Activated naive CD4-positive, alpha-beta T cell treated with anti-CD3 and anti-CD28 coated beads for 36 hours (primary cell): ENCODE measurements at regions not wholly inside any gene's neighbourhood (a gene's known extent, or its start where the extent isn't known, plus 50 kb on each side); places are given as distances from the start of the nearest gene placed in this dataset.
"Not testable (repeated sequence)": the region's sequence is repeated elsewhere in the genome, so short reads cannot be mapped to it uniquely, and the experiment has no call there.

Experiments used
- CTCF ChIA-PET: fragments of 350-600 bp; sonication (Branson Sonifier 250); formaldehyde crosslinking; loops from one replicate; lab custom pipeline; 2021; ENCODE audit warnings: antibody characterized with exemption; lab: Charles Lee
- DNase-seq: peaks from one replicate; pipeline ENCODE4 v3.0.0-alpha.2; 2020
- H3K27ac Mint-ChIP-seq: one replicate; pipeline ENCODE4 v1.8.0; 2021; ENCODE audit warnings: mild to moderate bottlenecking, mixed read lengths
- H3K27me3 Mint-ChIP-seq: one replicate; pipeline ENCODE4 v1.8.0; 2021; ENCODE audit warnings: low read depth, mixed read lengths
- H3K36me3 Mint-ChIP-seq: one replicate; pipeline ENCODE4 v1.8.0; 2021; ENCODE audit warnings: low read depth, mixed read lengths
- H3K4me1 Mint-ChIP-seq: one replicate; pipeline ENCODE4 v1.8.0; 2021; ENCODE audit warnings: low read depth, mixed read lengths
- H3K4me3 Mint-ChIP-seq: one replicate; pipeline ENCODE4 v1.8.0; 2021; ENCODE audit warnings: mild to moderate bottlenecking, moderate library complexity, mixed read lengths
- H3K9me3 Mint-ChIP-seq: one replicate; pipeline ENCODE4 v1.8.0; 2021; ENCODE audit warnings: mixed read lengths
- intact Hi-C: fragments of 100-400 bp; cut with micrococcal nuclease; formaldehyde crosslinking; loops from one replicate; pipeline ENCODE4 v1.15.1; 2023

DNA sequence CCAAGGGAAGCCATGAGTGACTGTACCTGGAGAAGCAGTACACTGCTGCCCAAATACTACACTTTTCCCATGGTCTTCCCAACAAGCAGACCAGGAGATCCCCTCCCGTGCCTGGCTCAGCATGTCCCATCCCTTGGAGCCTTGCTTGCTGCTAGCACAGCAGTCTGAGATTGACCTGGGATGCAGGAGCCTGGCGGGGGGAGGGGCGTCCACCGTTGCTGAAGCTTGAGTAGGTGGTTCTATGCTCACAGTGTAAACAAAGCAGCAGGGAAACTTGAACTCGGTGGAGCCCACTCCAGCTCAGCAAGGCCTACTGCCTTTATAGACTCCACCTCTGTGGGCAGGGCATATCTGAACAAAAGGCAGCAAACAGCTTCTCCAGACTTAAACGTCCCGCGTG, 372.0 kb downstream of the TAF11L14 start:
- CTCF ChIA-PET, intact Hi-C loops, H3K36me3 Mint-ChIP-seq, H3K27me3 Mint-ChIP-seq, H3K4me3 Mint-ChIP-seq, H3K4me1 Mint-ChIP-seq, H3K27ac Mint-ChIP-seq, DNase-seq: not testable (repeated sequence)
- peaks cover 20% of the 10 kb centered on the region for H3K9me3 Mint-ChIP-seq

GRCh38 chr5:18008940-18009339, 374.7 kb downstream of the TAF11L14 start:
- H3K4me3 Mint-ChIP-seq: no peak overlapping the region
- H3K27ac Mint-ChIP-seq: no peak overlapping the region
- intact Hi-C loops: no loop called here
- H3K36me3 Mint-ChIP-seq: no peaks in the 10 kb centered on the region
- no peaks in the 10 kb centered on the region for H3K4me1 Mint-ChIP-seq
- CTCF ChIA-PET: no interaction called here
- DNase-seq: no peak
- no peaks in the 10 kb centered on the region for H3K27me3 Mint-ChIP-seq
- H3K9me3 Mint-ChIP-seq: peaks cover 24% of the 10 kb centered on the region

DNA sequence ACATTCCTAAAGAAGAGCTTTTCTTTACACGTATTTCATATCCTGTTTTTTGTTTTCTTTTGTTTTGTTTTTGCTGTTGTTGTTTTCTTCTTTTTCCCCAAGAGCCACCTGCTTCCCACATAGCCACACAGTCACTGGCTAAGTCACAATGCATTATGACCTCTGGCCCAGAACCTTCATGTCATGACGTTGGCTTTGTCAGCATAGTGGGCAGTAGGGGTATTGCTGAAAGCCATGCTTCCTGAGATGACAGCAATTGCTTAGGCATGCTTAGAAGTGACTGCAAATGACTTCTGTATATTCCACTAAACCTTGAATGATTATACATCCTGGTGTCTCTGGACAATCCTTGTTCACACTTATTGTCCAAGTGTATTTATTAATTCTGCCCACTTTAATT, 375.8 kb downstream of the TAF11L14 start:
- no peak for DNase-seq
- Mint-ChIP-seq H3K27ac (no peak overlapping the region), H3K4me3 (no peak overlapping the region), H3K4me1 (no peaks in the 10 kb centered on the region), H3K36me3 (no peaks in the 10 kb centered on the region), H3K9me3 (peaks cover 23% of the 10 kb centered on the region), H3K27me3 (no peaks in the 10 kb centered on the region)
- intact Hi-C loops: no loop called here
- CTCF ChIA-PET: no interaction called here

- intact Hi-C loops: no loop called here
Measured at GRCh38 chr5:18018472-18018871, 384.2 kb downstream of the TAF11L14 start.

DNA sequence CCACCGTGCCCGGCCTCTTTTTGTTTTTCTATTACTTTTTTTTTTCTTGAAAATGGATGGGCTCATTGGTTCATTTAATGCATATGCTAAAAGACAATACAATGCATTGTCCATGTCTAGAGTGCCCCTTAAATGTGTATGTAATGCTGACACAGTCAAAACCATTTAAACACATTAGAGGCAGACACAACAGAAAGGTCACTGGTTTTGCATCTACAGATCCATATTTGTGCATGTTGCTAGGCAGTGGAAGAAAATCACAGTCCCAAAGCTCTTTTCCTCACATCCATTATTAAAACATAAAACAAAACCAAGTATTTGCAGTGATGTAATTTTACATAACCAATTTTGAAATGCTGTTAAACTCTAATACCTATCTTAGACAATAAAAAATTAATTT, 389.0 kb downstream of the TAF11L14 start:
- H3K36me3 Mint-ChIP-seq: no peaks in the 10 kb centered on the region
- CTCF ChIA-PET: no interaction called here
- no peaks in the 10 kb centered on the region for H3K27me3 Mint-ChIP-seq
- DNase-seq: no peak
- no peak overlapping the region for H3K4me3 Mint-ChIP-seq
- no peak overlapping the region for H3K27ac Mint-ChIP-seq
- intact Hi-C loops: no loop called here
- H3K9me3 Mint-ChIP-seq: peaks cover 4% of the 10 kb centered on the region
- no peaks in the 10 kb centered on the region for H3K4me1 Mint-ChIP-seq

More at GRCh38 chr5:18018472-18018871, 384.2 kb downstream of the TAF11L14 start:
- DNase-seq: no peak
- Mint-ChIP-seq H3K4me3 (no peak overlapping the region), H3K27me3 (no peaks in the 10 kb centered on the region), H3K27ac (no peak overlapping the region), H3K9me3 (peaks cover 12% of the 10 kb centered on the region), H3K36me3 (no peaks in the 10 kb centered on the region), H3K4me1 (no peaks in the 10 kb centered on the region)
- CTCF ChIA-PET: no interaction called here

DNA sequence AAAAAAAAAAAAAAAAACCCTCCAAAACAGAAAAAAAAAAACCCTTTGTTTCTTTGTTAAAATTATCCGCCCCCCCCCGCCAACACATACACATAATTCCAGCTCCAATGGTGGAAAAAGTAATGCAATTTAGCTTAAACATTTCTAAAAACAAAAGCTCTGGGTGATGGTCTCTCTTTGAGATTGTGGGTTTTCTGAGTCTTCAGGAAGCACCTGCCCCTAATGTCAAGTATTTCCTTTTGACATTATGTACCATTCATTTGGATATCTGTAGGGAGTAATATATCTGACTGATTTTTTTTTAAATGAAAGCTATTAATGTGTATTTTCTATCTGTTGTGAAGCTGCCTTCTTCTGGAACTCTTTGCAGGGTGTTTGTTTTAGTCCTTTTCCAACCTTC, 389.7 kb downstream of the TAF11L14 start:
- Mint-ChIP-seq H3K27ac (no peak overlapping the region), H3K9me3 (peaks cover 4% of the 10 kb centered on the region), H3K4me1 (no peaks in the 10 kb centered on the region), H3K36me3 (no peaks in the 10 kb centered on the region), H3K4me3 (no peak overlapping the region), H3K27me3 (no peaks in the 10 kb centered on the region)
- intact Hi-C loops: no loop called here
- no peak for DNase-seq
- CTCF ChIA-PET: no interaction called here

GRCh38 chr5:18024542-18024941, 390.3 kb downstream of the TAF11L14 start:
- H3K4me1 Mint-ChIP-seq: no peaks in the 10 kb centered on the region
- no peaks in the 10 kb centered on the region for H3K36me3 Mint-ChIP-seq
- CTCF ChIA-PET: no interaction called here
- no peak overlapping the region for H3K4me3 Mint-ChIP-seq
- intact Hi-C loops: no loop called here
- no peaks in the 10 kb centered on the region for H3K27me3 Mint-ChIP-seq
- DNase-seq: no peak
- H3K9me3 Mint-ChIP-seq: peaks cover 4% of the 10 kb centered on the region
- no peak overlapping the region for H3K27ac Mint-ChIP-seq

DNA sequence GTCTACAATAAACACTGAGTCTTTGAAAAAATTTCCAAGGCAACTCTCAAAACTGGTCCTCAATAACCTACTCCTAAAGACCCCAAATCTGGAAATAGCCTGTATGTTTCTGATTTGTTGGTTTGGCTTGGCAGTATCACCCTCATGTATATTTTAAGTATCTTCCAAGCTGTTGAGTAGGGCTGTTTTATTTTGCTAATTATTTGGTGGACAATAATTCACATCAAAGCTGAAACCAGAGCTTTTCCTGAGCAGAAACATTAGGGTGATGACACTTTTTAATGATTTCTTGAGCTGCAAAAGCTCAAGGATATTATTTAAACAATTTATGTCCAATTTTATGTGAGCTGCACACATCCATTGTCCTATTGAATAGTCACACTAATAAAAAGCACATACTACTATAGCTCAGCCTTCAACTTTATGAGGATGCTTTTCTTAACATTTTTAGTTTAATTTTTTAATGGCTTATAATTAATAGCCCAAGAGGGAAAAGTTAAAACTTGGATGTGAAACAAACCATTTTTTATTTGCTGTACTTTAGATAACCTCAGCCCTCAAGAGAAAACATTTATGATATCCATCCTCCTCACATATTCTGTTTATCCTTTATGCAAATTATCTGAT, 393.1 kb downstream of the TAF11L14 start:
- Mint-ChIP-seq H3K27me3 (no peaks in the 10 kb centered on the region), H3K27ac (no peak overlapping the region), H3K4me3 (no peak overlapping the region), H3K9me3 (peaks cover 6% of the 10 kb centered on the region), H3K36me3 (no peaks in the 10 kb centered on the region), H3K4me1 (no peaks in the 10 kb centered on the region)
- CTCF ChIA-PET: no interaction called here
- no peak for DNase-seq
- intact Hi-C loops: no loop called here

DNA sequence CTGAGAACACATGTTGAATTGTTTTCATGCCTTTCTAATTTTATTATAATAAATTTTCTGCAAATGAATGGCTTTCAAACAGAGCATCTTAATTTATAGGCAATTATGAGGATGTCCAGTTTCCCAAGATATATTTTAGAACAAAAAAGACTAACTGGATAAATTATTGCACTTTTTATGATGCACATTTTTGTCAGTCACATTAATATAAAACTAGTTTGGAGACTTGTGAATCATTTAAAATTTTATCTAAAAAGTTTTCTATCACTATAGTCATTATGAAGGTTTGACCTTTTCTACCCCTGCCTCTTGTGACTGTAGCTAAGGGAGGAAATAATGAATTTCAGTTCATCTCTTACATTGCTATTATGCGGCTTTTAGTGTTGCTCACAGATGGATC, 393.8 kb downstream of the TAF11L14 start:
- Mint-ChIP-seq H3K27ac (no peak overlapping the region), H3K4me3 (no peak overlapping the region)

DNA sequence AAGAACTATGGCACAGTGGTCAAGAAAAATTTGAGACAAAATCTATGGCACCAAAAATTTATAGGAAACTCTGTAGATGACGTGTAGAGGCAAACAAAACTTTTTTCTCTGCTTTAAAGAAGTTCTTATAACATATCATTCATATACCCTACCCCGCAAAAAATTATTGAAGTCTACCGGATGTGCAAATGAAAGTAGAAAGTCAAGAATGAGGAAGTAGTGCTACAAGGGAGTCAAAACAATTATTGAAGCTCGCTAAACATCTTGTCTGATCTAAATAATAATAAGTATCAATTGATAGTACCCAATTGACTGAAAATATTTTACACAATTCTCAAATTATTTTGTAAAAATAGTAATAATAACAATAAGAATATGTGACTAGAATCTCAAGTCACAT, 398.5 kb downstream of the TAF11L14 start:
- Mint-ChIP-seq H3K9me3 (peaks cover 8% of the 10 kb centered on the region), H3K4me3 (no peak overlapping the region), H3K36me3 (no peaks in the 10 kb centered on the region), H3K27ac (no peak overlapping the region), H3K27me3 (no peaks in the 10 kb centered on the region), H3K4me1 (no peaks in the 10 kb centered on the region)
- no peak for DNase-seq
- intact Hi-C loops: no loop called here
- CTCF ChIA-PET: no interaction called here

More for the DNA sequence above, 393.8 kb downstream of the TAF11L14 start:
- Mint-ChIP-seq H3K36me3 (no peaks in the 10 kb centered on the region), H3K27me3 (no peaks in the 10 kb centered on the region), H3K4me1 (no peaks in the 10 kb centered on the region), H3K9me3 (peaks cover 10% of the 10 kb centered on the region)
- CTCF ChIA-PET: no interaction called here
- intact Hi-C loops: no loop called here
- DNase-seq: no peak

- H3K36me3 Mint-ChIP-seq: no peaks in the 10 kb centered on the region
- no peak for DNase-seq
- intact Hi-C loops: no loop called here
- CTCF ChIA-PET: no interaction called here
- no peak overlapping the region for H3K4me3 Mint-ChIP-seq
- no peak overlapping the region for H3K27ac Mint-ChIP-seq
- H3K4me1 Mint-ChIP-seq: no peaks in the 10 kb centered on the region
- no peaks in the 10 kb centered on the region for H3K27me3 Mint-ChIP-seq
- H3K9me3 Mint-ChIP-seq: peaks cover 8% of the 10 kb centered on the region
Measured at GRCh38 chr5:18036531-18036930, 402.3 kb downstream of the TAF11L14 start.

- DNase-seq: no peak
- no peaks in the 10 kb centered on the region for H3K27me3 Mint-ChIP-seq
- H3K4me3 Mint-ChIP-seq: no peak overlapping the region
- no peak overlapping the region for H3K27ac Mint-ChIP-seq
- no peaks in the 10 kb centered on the region for H3K36me3 Mint-ChIP-seq
- CTCF ChIA-PET: no interaction called here
- H3K9me3 Mint-ChIP-seq: peaks cover 3% of the 10 kb centered on the region
- H3K4me1 Mint-ChIP-seq: no peaks in the 10 kb centered on the region
- intact Hi-C loops: no loop called here
Measured at GRCh38 chr5:18037718-18038117, 403.5 kb downstream of the TAF11L14 start.

DNA sequence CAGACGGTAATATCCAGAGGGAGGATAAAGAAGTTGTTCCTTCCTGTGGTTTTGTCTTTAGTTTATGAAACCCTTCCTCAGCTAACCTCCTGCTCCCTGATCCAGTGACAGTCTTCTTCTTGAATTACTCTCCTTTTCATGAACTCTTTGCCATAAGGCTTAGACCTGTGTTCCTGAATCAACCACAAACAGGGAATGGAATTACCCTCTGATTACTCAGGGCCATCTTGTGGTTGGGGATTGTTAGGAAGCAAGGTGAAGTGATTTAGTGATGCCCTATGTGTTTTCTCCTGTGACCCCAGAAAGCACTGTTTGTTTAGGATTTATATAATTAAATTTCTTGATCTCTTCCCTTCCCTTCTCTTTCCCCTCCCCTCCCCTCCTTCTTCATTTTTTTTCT, 409.1 kb downstream of the TAF11L14 start:
- Mint-ChIP-seq H3K27ac (no peak overlapping the region), H3K27me3 (no peaks in the 10 kb centered on the region), H3K36me3 (no peaks in the 10 kb centered on the region), H3K9me3 (peaks cover 4% of the 10 kb centered on the region), H3K4me1 (no peaks in the 10 kb centered on the region), H3K4me3 (no peak overlapping the region)
- no peak for DNase-seq
- CTCF ChIA-PET: no interaction called here
- intact Hi-C loops: no loop called here
